H9 (cell line): ENCODE measurements at regions not wholly inside any gene's neighbourhood (a gene's known extent, or its start where the extent isn't known, plus 50 kb on each side); places are given as distances from the start of the nearest gene placed in this dataset.

ENCODE experiments used
- DNase-seq: peaks from one replicate; pipeline ENCODE4 v3.0.0-alpha.2; 2017
- H2AFZ ChIP-seq: one replicate; pipeline ENCODE4 v1.6.1; 2013; ENCODE audit warnings: mild to moderate bottlenecking, low read length, control low read depth, moderate library complexity
- H2AK5ac ChIP-seq: 2 replicates; pipeline ENCODE4 v1.6.1; 2013; ENCODE audit warnings: low read length, control low read depth, mixed read lengths; ENCODE audit not compliant: insufficient read length
- H2BK120ac ChIP-seq: one replicate; pipeline ENCODE4 v1.6.1; 2013; ENCODE audit warnings: low read depth, mild to moderate bottlenecking, low read length, control low read depth, inconsistent platforms; ENCODE audit not compliant: poor library complexity, severe bottlenecking
- H2BK12ac ChIP-seq: 2 replicates; pipeline ENCODE4 v1.6.1; 2013; ENCODE audit warnings: low read length, control low read depth, mixed read lengths, low read depth; ENCODE audit not compliant: insufficient read length
- H2BK15ac ChIP-seq: 2 replicates; pipeline ENCODE4 v1.6.1; 2013; ENCODE audit warnings: low read depth, low read length, control low read depth
- H2BK20ac ChIP-seq: one replicate; pipeline ENCODE4 v1.6.1; 2013; ENCODE audit warnings: low read depth, mild to moderate bottlenecking, low read length, control low read depth, inconsistent platforms; ENCODE audit not compliant: poor library complexity, severe bottlenecking
- H2BK5ac ChIP-seq: 2 replicates; pipeline ENCODE4 v1.6.1; 2013; ENCODE audit warnings: low read length, control low read depth, mixed read lengths; ENCODE audit not compliant: insufficient read length
- H3K14ac ChIP-seq: 2 replicates; pipeline ENCODE4 v1.6.1; 2013; ENCODE audit warnings: low read length, control low read depth; ENCODE audit not compliant: insufficient read depth
- H3K18ac ChIP-seq: 2 replicates; pipeline ENCODE4 v1.6.1; 2013; ENCODE audit warnings: low read depth, mild to moderate bottlenecking, mixed read lengths, low read length, control low read depth; ENCODE audit not compliant: insufficient read length
- H3K23ac ChIP-seq: 2 replicates; pipeline ENCODE4 v1.6.1; 2013; ENCODE audit warnings: low read length, control low read depth, mixed read lengths, low read depth; ENCODE audit not compliant: insufficient read length
- H3K23me2 ChIP-seq: 2 replicates; pipeline ENCODE4 v1.6.1; 2013; ENCODE audit warnings: low read depth, mild to moderate bottlenecking, mixed read lengths, low read length, control low read depth; ENCODE audit not compliant: insufficient read length, poor library complexity, severe bottlenecking
- H3K27ac ChIP-seq: 2 replicates; pipeline ENCODE4 v1.5.1; 2013; ENCODE audit warnings: low read length, control low read depth, mixed read lengths, low read depth; ENCODE audit not compliant: insufficient read length
- H3K27me3 ChIP-seq: 2 replicates; pipeline ENCODE4 v1.6.1; 2013; ENCODE audit warnings: low read length, control low read depth, inconsistent platforms; ENCODE audit not compliant: insufficient read depth
- H3K4ac ChIP-seq: 2 replicates; pipeline ENCODE4 v1.6.1; 2013; ENCODE audit warnings: low read depth, mild to moderate bottlenecking, control low read depth, inconsistent platforms, low read length, moderate library complexity
- H3K4me1 ChIP-seq: 2 replicates; pipeline ENCODE4 v1.6.1; 2013; ENCODE audit warnings: low read length, control low read depth, inconsistent platforms; ENCODE audit not compliant: insufficient read depth
- H3K4me2 ChIP-seq: 2 replicates; pipeline ENCODE4 v1.6.1; 2013; ENCODE audit warnings: low read length, control low read depth, mixed read lengths; ENCODE audit not compliant: insufficient read length, insufficient read depth
- H3K56ac ChIP-seq: 2 replicates; pipeline ENCODE4 v1.6.1; 2013; ENCODE audit warnings: low read depth, mild to moderate bottlenecking, mixed read lengths, low read length, control low read depth; ENCODE audit not compliant: insufficient read length
- H3K79me1 ChIP-seq: 2 replicates; pipeline ENCODE4 v1.6.1; 2013; ENCODE audit warnings: low read depth, mild to moderate bottlenecking, moderate library complexity, low read length, control low read depth, inconsistent platforms; ENCODE audit not compliant: insufficient read depth, poor library complexity, severe bottlenecking
- H3K79me2 ChIP-seq: 2 replicates; pipeline ENCODE4 v1.6.1; 2013; ENCODE audit warnings: low read length, control low read depth, inconsistent platforms; ENCODE audit not compliant: insufficient read depth
- H3K9ac ChIP-seq: 2 replicates; pipeline ENCODE4 v1.6.1; 2013; ENCODE audit warnings: low read length, control low read depth, mixed read lengths; ENCODE audit not compliant: insufficient read length; ENCODE audit errors: extremely low read depth
- H3K9me3 ChIP-seq: one replicate; pipeline ENCODE4 v1.6.1; 2013; ENCODE audit warnings: low read depth, low read length, inconsistent platforms; ENCODE audit not compliant: control insufficient read depth
- H3T11ph ChIP-seq: one replicate; pipeline ENCODE4 v1.6.1; 2013; ENCODE audit warnings: mild to moderate bottlenecking, low read length, control low read depth, inconsistent platforms
- H4K20me1 ChIP-seq: one replicate; pipeline ENCODE4 v1.6.1; 2013; ENCODE audit not compliant: control insufficient read depth, insufficient read length, insufficient read depth
- H4K5ac ChIP-seq: 2 replicates; pipeline ENCODE4 v1.6.1; 2013; ENCODE audit warnings: low read depth, mild to moderate bottlenecking, mixed read lengths, low read length, control low read depth; ENCODE audit not compliant: insufficient read length
- H4K8ac ChIP-seq: replicated peaks from 2 replicates; pipeline ENCODE4 v1.6.1; 2013; ENCODE audit warnings: low read length, control low read depth, mixed read lengths, low read depth; ENCODE audit not compliant: insufficient read length
- H4K91ac ChIP-seq: 2 replicates; pipeline ENCODE4 v1.6.1; 2013; ENCODE audit warnings: low read depth, mild to moderate bottlenecking, moderate library complexity, mixed read lengths, low read length, control low read depth; ENCODE audit not compliant: insufficient read length
- H3K27ac Mint-ChIP-seq, 3 experiments: 2 replicates in 2 of 3; 3 replicates in 1 of 3; pipeline ENCODE4 v1.8.0; 2020 to 2021; ENCODE audit warnings: mixed read lengths in 3 of 3, mild to moderate bottlenecking in 1 of 3, moderate library complexity in 1 of 3
- H3K27me3 Mint-ChIP-seq: 2 replicates; pipeline ENCODE4 v1.8.0; 2021; ENCODE audit warnings: low read depth, mild to moderate bottlenecking, moderate library complexity, mixed read lengths
- H3K36me3 Mint-ChIP-seq, 3 experiments: 2 replicates in 2 of 3; 3 replicates in 1 of 3; pipeline ENCODE4 v1.8.0; 2020 to 2021; ENCODE audit warnings: low read depth in 3 of 3, mixed read lengths in 3 of 3; ENCODE audit not compliant: insufficient read depth in 1 of 3
- H3K4me1 Mint-ChIP-seq, 2 experiments: 2 replicates each; pipeline ENCODE4 v1.8.0; 2020; ENCODE audit warnings: mixed read lengths in 2 of 2
- H3K4me3 Mint-ChIP-seq, 2 experiments: 2 replicates in 1 of 2; 3 replicates in 1 of 2; pipeline ENCODE4 v1.8.0; 2020 to 2021; ENCODE audit warnings: mild to moderate bottlenecking in 2 of 2, mixed read lengths in 2 of 2, moderate library complexity in 1 of 2
- H3K9me3 Mint-ChIP-seq, 2 experiments: 2 replicates in 1 of 2; 3 replicates in 1 of 2; pipeline ENCODE4 v1.8.0; 2020; ENCODE audit warnings: mild to moderate bottlenecking in 2 of 2, mixed read lengths in 2 of 2, moderate library complexity in 1 of 2
- CTCF ChIP-seq: fragments of 200-600 bp; sonication (generic); conservative IDR thresholded peaks from 3 replicates; pipeline ENCODE4 v1.8.0; 2021; ENCODE audit warnings: antibody characterized with exemption, mild to moderate bottlenecking
- WGBS: extraction: QIAGEN DNeasy Blood & Tissue Kit; methylation state at CpG from one replicate; pipeline ENCODE4 v1.1.7; 2013; ENCODE audit warnings: missing lambda C conversion rate, low lambda C conversion rate, mixed read lengths; ENCODE audit not compliant: insufficient read length; ENCODE audit errors: extremely low coverage; 5-methylcytosine and 5-hydroxymethylcytosine counted together

GRCh38 chr10:18760836-18761235 lies 101.6 kb downstream of the ARL5B start:
- Histone ChIP-seq H2BK12ac (no peak overlapping the region), H3K4me1 (no peaks in the 10 kb centered on the region), H3K23ac (no peak overlapping the region), H3K4me2 (no peak overlapping the region), H4K8ac (no peak overlapping the region), H3K27me3 (no peaks in the 10 kb centered on the region), H2AFZ (no peak overlapping the region), H2BK120ac (no peak overlapping the region), H2BK15ac (no peak overlapping the region), H3K9ac (no peak overlapping the region), H2BK5ac (no peak overlapping the region), H3K27ac (no peak overlapping the region), H3T11ph (no peak overlapping the region), H3K14ac (no peak overlapping the region), H2BK20ac (no peak overlapping the region), H3K79me1 (no peaks in the 10 kb centered on the region), H3K9me3 (no peaks in the 10 kb centered on the region), H4K91ac (no peak overlapping the region), H3K56ac (no peak overlapping the region), H4K20me1 (no peaks in the 10 kb centered on the region), H4K5ac (no peak overlapping the region), H3K79me2 (no peaks in the 10 kb centered on the region), H3K4ac (no peak overlapping the region), H3K23me2 (no peaks in the 10 kb centered on the region), H2AK5ac (no peak overlapping the region), H3K18ac (no peak overlapping the region)
- no peak for DNase-seq
- H3K4me1 Mint-ChIP-seq, result peaks cover 0 to 6% of the 10 kb centered on the region in 2 experiments; a peak in 3 of 4 replicates
- H3K27me3 Mint-ChIP-seq, result no peaks in the 10 kb centered on the region; the same call in 1 of the 2 replicates
- no CpG with 5 or more reads among the region's 4 CpGs for WGBS
- no peak for TF ChIP-seq CTCF
- no peaks in the 10 kb centered on the region for H3K9me3 Mint-ChIP-seq
- no peak overlapping the region for H3K27ac Mint-ChIP-seq
- no peak overlapping the region for H3K4me3 Mint-ChIP-seq
- H3K36me3 Mint-ChIP-seq, result no peaks in the 10 kb centered on the region
